Skeletal muscle cell (primary cell): ENCODE measurements at regions not wholly inside any gene's neighbourhood (a gene's known extent, or its start where the extent isn't known, plus 50 kb on each side); places are given as distances from the start of the nearest gene placed in this dataset.

Source experiments
- DNase-seq: peaks from one replicate; pipeline ENCODE4 v3.0.0-alpha.2; 2010; ENCODE audit warnings: low read depth
- H3K4me3 ChIP-seq: 2 replicates; pipeline ENCODE4 v1.5.1; 2011; ENCODE audit warnings: low read depth, mild to moderate bottlenecking, control low read depth, low read length, moderate library complexity

- DNase-seq = no peak
- H3K4me3 ChIP-seq = no peak overlapping the region
Observed at GRCh38 chr6:105968603-105969333, 117.4 kb upstream of the PRDM1 start.

GRCh38 chr6:105967917-105968602 is 118.1 kb upstream of the PRDM1 start:
- no peak for DNase-seq
- H3K4me3 ChIP-seq = no peak overlapping the region

- no peak overlapping the region for H3K4me3 ChIP-seq
- no peak for DNase-seq
Observed at GRCh38 chr6:105966481-105966880, 119.7 kb upstream of the PRDM1 start.

- no peak for DNase-seq
- no peak overlapping the region for H3K4me3 ChIP-seq
Observed at GRCh38 chr6:105964979-105965760, 121.0 kb upstream of the PRDM1 start.

- H3K4me3 ChIP-seq = no peak overlapping the region
- no peak for DNase-seq
Observed at GRCh38 chr6:105954148-105954547, 132.0 kb upstream of the PRDM1 start.

- no peak overlapping the region for H3K4me3 ChIP-seq
- no peak for DNase-seq
Observed at GRCh38 chr6:105952772-105953690, 133.1 kb upstream of the PRDM1 start.

GRCh38 chr6:105952326-105952725 is 133.8 kb upstream of the PRDM1 start:
- H3K4me3 ChIP-seq = no peak overlapping the region
- no peak for DNase-seq

- H3K4me3 ChIP-seq = no peak overlapping the region
- no peak for DNase-seq
Observed at GRCh38 chr6:105951322-105951721, 134.8 kb upstream of the PRDM1 start.

GRCh38 chr6:105949869-105950268 is 136.3 kb upstream of the PRDM1 start:
- DNase-seq = no peak
- H3K4me3 ChIP-seq = no peak overlapping the region

- DNase-seq = no peak
- H3K4me3 ChIP-seq = no peak overlapping the region
Observed at GRCh38 chr6:105943514-105943913, 142.6 kb upstream of the PRDM1 start.

- no peak overlapping the region for H3K4me3 ChIP-seq
- DNase-seq = peak; percentile 43
Observed at GRCh38 chr6:105941621-105942412, 144.3 kb upstream of the PRDM1 start.

GRCh38 chr6:105940990-105941389 is 145.1 kb upstream of the PRDM1 start:
- H3K4me3 ChIP-seq = no peak overlapping the region
- DNase-seq = no peak

- no peak for DNase-seq
- no peak overlapping the region for H3K4me3 ChIP-seq
Observed at GRCh38 chr6:105936972-105937371, 149.2 kb upstream of the PRDM1 start.

GRCh38 chr6:105935416-105935815 is 150.7 kb upstream of the PRDM1 start:
- no peak overlapping the region for H3K4me3 ChIP-seq
- DNase-seq = no peak

GRCh38 chr6:105934708-105935107 is 151.4 kb upstream of the PRDM1 start:
- no peak overlapping the region for H3K4me3 ChIP-seq
- DNase-seq = no peak

GRCh38 chr6:105932440-105932839 is 153.7 kb upstream of the PRDM1 start:
- H3K4me3 ChIP-seq = no peak overlapping the region
- DNase-seq = no peak

- no peak for DNase-seq
- H3K4me3 ChIP-seq = no peak overlapping the region
Observed at GRCh38 chr6:105929626-105930025, 156.5 kb upstream of the PRDM1 start.

- H3K4me3 ChIP-seq = no peak overlapping the region
- no peak for DNase-seq
Observed at GRCh38 chr6:105926318-105926717, 159.8 kb upstream of the PRDM1 start.

- no peak for DNase-seq
- H3K4me3 ChIP-seq = no peak overlapping the region
Observed at GRCh38 chr6:105925706-105926105, 160.4 kb upstream of the PRDM1 start.
